ENCODE measurements at regions not wholly inside any gene's neighbourhood (a gene's known extent, or its start where the extent isn't known, plus 50 kb on each side); places are given as distances from the start of the nearest gene placed in this dataset.

DNA sequence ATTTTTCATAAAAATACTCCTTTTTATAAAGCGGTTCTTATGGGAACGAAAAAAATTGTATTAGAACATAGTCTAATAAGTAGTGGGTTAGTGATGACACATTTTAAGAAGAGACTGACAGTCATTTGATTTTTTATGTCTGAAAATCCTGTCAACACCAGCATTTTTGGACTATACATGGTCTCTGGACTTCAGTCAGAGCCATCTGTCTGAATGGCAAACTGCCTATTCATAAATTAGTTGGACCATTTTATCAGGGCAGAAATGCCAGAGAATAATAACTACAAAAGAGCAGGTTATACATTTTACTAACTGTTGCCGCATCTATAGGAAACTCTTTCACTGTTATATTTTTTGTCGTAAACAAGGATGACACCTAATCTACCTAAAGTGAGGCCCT is 437.6 kb downstream of the ZNF804A start:
- in situ Hi-C loops (cut with MboI) = no loop called here
- H3K4me2 ChIP-seq (ENCODE audit: unreplicated experiment) = no peak overlapping the region
- no peaks in the 10 kb centered on the region for H4K20me1 ChIP-seq (ENCODE audit: insufficient read depth)
- no peaks in the 10 kb centered on the region for H3K27me3 ChIP-seq (replicated peaks; ENCODE audit: insufficient read depth)
- no peak for DNase-seq
- no peaks in the 10 kb centered on the region for H3K36me3 ChIP-seq (ENCODE audit: low read depth)
- no peak overlapping the region for H2AFZ ChIP-seq
- no peak overlapping the region for H3K27ac ChIP-seq
- no peak overlapping the region for H3K9ac ChIP-seq
- H3K79me2 ChIP-seq (ENCODE audit: insufficient read depth) = no peaks in the 10 kb centered on the region
- H3K4me1 ChIP-seq (ENCODE audit: insufficient read depth) = no peaks in the 10 kb centered on the region
- H3K9me3 ChIP-seq (ENCODE audit: low read depth) = no peaks in the 10 kb centered on the region
- TF ChIP-seq EZH2 (IDR thresholded peaks at IDR 0.05; ENCODE audit: insufficient read depth, poor library complexity, severe bottlenecking) = no peak
- TF ChIP-seq EZH2phosphoT487 (IDR thresholded peaks at IDR 0.05; ENCODE audit: insufficient read depth, low read depth) = no peak
- H3K4me3 ChIP-seq = no peak overlapping the region
- 40 to 50% methylated on average over 4 of the region's 4 CpGs for WGBS, 2 experiments (ENCODE audit: low coverage in 1 of 2, low lambda C conversion rate in 2 of 2, missing lambda C conversion rate in 2 of 2)
- no peaks in the 10 kb centered on the region for H3F3A ChIP-seq (ENCODE audit: insufficient read depth)
- no peaks in the 10 kb centered on the region for H3K9me2 ChIP-seq (ENCODE audit: insufficient read depth)

DNA sequence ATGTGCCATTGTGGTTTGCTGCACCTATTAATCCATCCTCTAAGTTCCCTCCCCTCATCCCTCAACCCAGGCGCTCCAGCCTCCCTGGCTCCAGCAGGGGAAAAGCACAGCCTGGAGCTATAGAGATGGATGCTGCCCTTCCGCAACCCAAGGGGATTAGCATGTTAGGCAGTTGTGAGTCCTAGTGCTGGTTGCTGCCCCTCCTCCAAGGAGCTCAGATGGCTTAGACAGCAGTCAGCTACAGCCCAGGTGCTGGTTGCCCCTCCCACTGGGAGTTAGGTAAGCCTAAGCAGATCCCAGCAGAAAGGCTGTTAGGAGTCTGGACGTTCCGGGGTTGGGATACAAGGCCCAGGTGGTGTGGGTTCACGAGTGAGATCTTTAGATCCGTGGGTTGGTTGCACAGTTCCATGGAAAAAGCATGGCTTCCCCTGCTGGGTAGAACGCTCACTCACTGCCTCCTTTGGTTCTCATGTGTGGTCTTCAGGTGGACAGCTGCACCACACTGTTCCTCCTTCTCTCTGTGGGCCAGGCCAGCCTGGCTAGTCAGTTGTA is 446.1 kb downstream of the ZNF804A start:
- Histone ChIP-seq H3K36me3 (ENCODE audit: low read depth) (no peaks in the 10 kb centered on the region), H3K4me1 (ENCODE audit: insufficient read depth) (no peaks in the 10 kb centered on the region), H2AFZ (no peak overlapping the region), H3K79me2 (ENCODE audit: insufficient read depth) (no peaks in the 10 kb centered on the region), H3K9ac (no peak overlapping the region), H3K4me2 (ENCODE audit: unreplicated experiment) (no peak overlapping the region), H3K4me3 (no peak overlapping the region), H3K9me2 (ENCODE audit: insufficient read depth) (no peaks in the 10 kb centered on the region), H3K27ac (no peak overlapping the region), H3K27me3 (replicated peaks; ENCODE audit: insufficient read depth) (no peaks in the 10 kb centered on the region), H3F3A (ENCODE audit: insufficient read depth) (no peaks in the 10 kb centered on the region), H4K20me1 (ENCODE audit: insufficient read depth) (no peaks in the 10 kb centered on the region), H3K9me3 (ENCODE audit: low read depth) (no peaks in the 10 kb centered on the region)
- 28 to 29% methylated on average over 7 of the region's 7 CpGs for WGBS, 2 experiments (ENCODE audit: low coverage in 1 of 2, low lambda C conversion rate in 2 of 2, missing lambda C conversion rate in 2 of 2)
- in situ Hi-C loops (cut with MboI) = no loop called here
- no peak for TF ChIP-seq EZH2 (IDR thresholded peaks at IDR 0.05; ENCODE audit: insufficient read depth, poor library complexity, severe bottlenecking)
- no peak for TF ChIP-seq EZH2phosphoT487 (IDR thresholded peaks at IDR 0.05; ENCODE audit: insufficient read depth, low read depth)
- DNase-seq = no peak

DNA sequence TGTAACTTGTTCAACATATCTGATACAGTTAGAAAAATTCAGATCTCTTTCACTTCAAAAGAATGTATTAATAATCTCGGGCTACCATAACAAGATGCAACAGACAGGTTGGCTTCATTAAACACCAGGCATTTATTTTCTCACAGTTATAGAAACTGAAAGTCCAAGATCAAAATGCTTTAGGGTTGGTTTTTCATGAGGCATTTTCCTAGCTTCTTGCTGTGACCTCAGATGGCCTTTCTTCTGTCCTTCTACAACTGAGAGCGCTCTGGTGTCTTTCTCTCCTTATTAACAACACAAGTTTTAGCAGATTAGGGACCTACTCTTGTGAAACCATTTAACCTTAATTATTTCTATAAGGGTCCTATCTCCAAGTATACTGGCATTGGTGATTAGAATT is 452.5 kb downstream of the ZNF804A start:
- Histone ChIP-seq H3K9me2 (ENCODE audit: insufficient read depth) (no peaks in the 10 kb centered on the region), H3K79me2 (ENCODE audit: insufficient read depth) (no peaks in the 10 kb centered on the region), H3K27ac (no peak overlapping the region), H3K9me3 (ENCODE audit: low read depth) (no peaks in the 10 kb centered on the region), H2AFZ (no peak overlapping the region), H3K27me3 (replicated peaks; ENCODE audit: insufficient read depth) (no peaks in the 10 kb centered on the region), H3K36me3 (ENCODE audit: low read depth) (no peaks in the 10 kb centered on the region), H3K4me3 (no peak overlapping the region), H3F3A (ENCODE audit: insufficient read depth) (no peaks in the 10 kb centered on the region), H3K9ac (no peak overlapping the region), H3K4me1 (ENCODE audit: insufficient read depth) (no peaks in the 10 kb centered on the region), H4K20me1 (ENCODE audit: insufficient read depth) (no peaks in the 10 kb centered on the region), H3K4me2 (ENCODE audit: unreplicated experiment) (no peak overlapping the region)
- in situ Hi-C loops (cut with MboI) = no loop called here
- no peak for TF ChIP-seq EZH2 (IDR thresholded peaks at IDR 0.05; ENCODE audit: insufficient read depth, poor library complexity, severe bottlenecking)
- TF ChIP-seq EZH2phosphoT487 (IDR thresholded peaks at IDR 0.05; ENCODE audit: insufficient read depth, low read depth) = no peak
- 10 to 17% methylated on average over 2 of the region's 2 CpGs for WGBS, 2 experiments (ENCODE audit: low coverage in 1 of 2, low lambda C conversion rate in 2 of 2, missing lambda C conversion rate in 2 of 2)
- no peak for DNase-seq

DNA sequence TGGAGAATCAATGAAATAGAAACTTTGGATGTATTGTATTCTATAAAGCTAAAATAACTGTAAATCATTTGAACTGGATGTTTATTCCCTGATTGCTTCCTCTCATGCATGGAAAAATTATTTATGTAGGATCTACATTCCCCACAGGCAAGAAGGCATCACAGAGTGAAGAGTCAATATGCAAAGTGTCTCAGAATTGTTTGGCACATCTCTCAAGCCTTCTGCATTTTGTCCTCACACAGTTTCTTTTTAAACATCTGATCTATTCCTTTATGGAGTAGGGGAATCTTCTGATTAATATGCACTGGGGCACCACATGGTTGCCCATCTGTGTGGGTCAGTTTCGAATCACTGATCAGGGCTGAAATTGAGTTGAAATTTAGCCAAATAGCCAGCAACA is 465.4 kb downstream of the ZNF804A start:
- no peaks in the 10 kb centered on the region for H3F3A ChIP-seq (ENCODE audit: insufficient read depth)
- no peak overlapping the region for H3K9ac ChIP-seq
- H3K79me2 ChIP-seq (ENCODE audit: insufficient read depth) = no peaks in the 10 kb centered on the region
- in situ Hi-C loops (cut with MboI) = no loop called here
- DNase-seq = no peak
- no peak overlapping the region for H3K4me3 ChIP-seq
- H3K9me3 ChIP-seq (ENCODE audit: low read depth) = no peaks in the 10 kb centered on the region
- H2AFZ ChIP-seq = no peak overlapping the region
- H3K36me3 ChIP-seq (ENCODE audit: low read depth) = no peaks in the 10 kb centered on the region
- H3K9me2 ChIP-seq (ENCODE audit: insufficient read depth) = no peaks in the 10 kb centered on the region
- H3K27ac ChIP-seq = no peak overlapping the region
- no peak overlapping the region for H3K4me2 ChIP-seq (ENCODE audit: unreplicated experiment)
- H4K20me1 ChIP-seq (ENCODE audit: insufficient read depth) = no peaks in the 10 kb centered on the region
- no peaks in the 10 kb centered on the region for H3K27me3 ChIP-seq (replicated peaks; ENCODE audit: insufficient read depth)
- no peak for TF ChIP-seq EZH2 (IDR thresholded peaks at IDR 0.05; ENCODE audit: insufficient read depth, poor library complexity, severe bottlenecking)
- no peaks in the 10 kb centered on the region for H3K4me1 ChIP-seq (ENCODE audit: insufficient read depth)
- WGBS, 2 experiments (ENCODE audit: low coverage in 1 of 2, low lambda C conversion rate in 2 of 2, missing lambda C conversion rate in 2 of 2) = 0% methylated on average over 1 of the region's 1 CpG

DNA sequence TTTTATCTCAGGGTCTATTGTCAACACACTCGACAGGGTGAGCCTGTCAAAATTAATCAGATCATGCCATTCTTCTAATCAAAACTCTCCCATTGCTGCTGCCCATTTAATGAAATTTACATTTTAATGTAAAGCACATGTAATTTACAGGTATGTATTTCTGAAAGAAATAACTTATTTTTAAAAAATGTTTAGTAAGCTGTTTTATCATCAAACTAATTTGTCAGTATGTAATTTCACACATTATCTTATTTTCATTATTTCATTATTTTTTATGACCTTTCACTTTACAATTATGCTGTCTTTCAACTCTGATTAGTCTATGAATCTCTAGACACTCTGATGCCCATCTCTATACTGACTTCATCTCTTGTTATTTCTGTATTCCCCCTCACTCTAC is 467.8 kb downstream of the ZNF804A start:
- H2AFZ ChIP-seq = no peak overlapping the region
- TF ChIP-seq EZH2phosphoT487 (IDR thresholded peaks at IDR 0.05; ENCODE audit: insufficient read depth, low read depth) (no peak), EZH2 (IDR thresholded peaks at IDR 0.05; ENCODE audit: insufficient read depth, poor library complexity, severe bottlenecking) (no peak)

More for the DNA sequence above, 467.8 kb downstream of the ZNF804A start:
- WGBS, 2 experiments (ENCODE audit: low coverage in 1 of 2, low lambda C conversion rate in 2 of 2, missing lambda C conversion rate in 2 of 2) = 5 to 7% methylated on average over 1 of the region's 1 CpG
- no peak for DNase-seq
- H3K79me2 ChIP-seq (ENCODE audit: insufficient read depth) = no peaks in the 10 kb centered on the region
- H3K27me3 ChIP-seq (replicated peaks; ENCODE audit: insufficient read depth) = no peaks in the 10 kb centered on the region
- H3F3A ChIP-seq (ENCODE audit: insufficient read depth) = no peaks in the 10 kb centered on the region
- no peaks in the 10 kb centered on the region for H3K4me1 ChIP-seq (ENCODE audit: insufficient read depth)
- no peaks in the 10 kb centered on the region for H3K9me3 ChIP-seq (ENCODE audit: low read depth)
- in situ Hi-C loops (cut with MboI) = no loop called here
- no peaks in the 10 kb centered on the region for H4K20me1 ChIP-seq (ENCODE audit: insufficient read depth)
- no peak overlapping the region for H3K4me2 ChIP-seq (ENCODE audit: unreplicated experiment)
- no peaks in the 10 kb centered on the region for H3K9me2 ChIP-seq (ENCODE audit: insufficient read depth)
- no peak overlapping the region for H3K27ac ChIP-seq
- no peak overlapping the region for H3K9ac ChIP-seq
- no peak overlapping the region for H3K4me3 ChIP-seq
- H3K36me3 ChIP-seq (ENCODE audit: low read depth) = no peaks in the 10 kb centered on the region

Data from GM23248 (cell line).